ENCODE measurements at regions not wholly inside any gene's neighbourhood (a gene's known extent, or its start where the extent isn't known, plus 50 kb on each side); places are given as distances from the start of the nearest gene placed in this dataset.

DNA sequence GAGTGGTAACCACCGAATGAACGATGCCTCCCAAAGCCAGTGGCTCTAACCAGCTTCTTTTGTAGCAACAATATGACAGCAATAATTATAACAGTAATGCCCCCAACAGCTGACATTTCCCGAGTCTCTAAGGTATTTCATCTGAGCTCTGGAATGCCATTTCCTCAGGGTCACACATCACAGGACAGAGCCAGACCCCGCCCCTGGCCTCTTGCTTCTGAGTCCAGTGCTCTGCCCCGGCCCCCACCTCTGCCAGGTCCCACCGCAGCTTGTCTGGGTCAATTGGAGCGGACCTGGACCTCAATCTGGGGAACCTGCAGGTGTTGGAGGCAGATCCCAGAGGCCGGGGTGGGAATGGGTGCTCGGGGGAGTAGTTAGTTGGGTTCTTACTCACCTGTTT, 63.8 kb downstream of the IGLL1 start:
- Histone ChIP-seq H3K4me2 (no peak overlapping the region), H3K4me1 (replicated peaks; ENCODE audit: insufficient read depth) (no peaks in the 10 kb centered on the region), H4K20me1 (ENCODE audit: insufficient read depth) (no peaks in the 10 kb centered on the region), H3K36me3 (ENCODE audit: low read depth) (no peaks in the 10 kb centered on the region), H3K27me3 (ENCODE audit: insufficient read depth, low read depth) (peaks cover 51% of the 10 kb centered on the region), H3K4me3 (no peak overlapping the region), H2AFZ (no peak overlapping the region), H3K27ac (no peak overlapping the region), H3K79me2 (ENCODE audit: low read depth) (no peaks in the 10 kb centered on the region), H3F3A (ENCODE audit: insufficient read depth, low read depth) (no peaks in the 10 kb centered on the region), H3K9me2 (ENCODE audit: insufficient read depth) (no peaks in the 10 kb centered on the region), H3K9me3 (ENCODE audit: insufficient read depth, low read depth) (no peaks in the 10 kb centered on the region)
- BruUV-seq (replicated peaks): no TSS peak
- DNase-seq: no peak
- CTCF ChIA-PET: no interaction called here
- TF ChIP-seq, protein P1, sequence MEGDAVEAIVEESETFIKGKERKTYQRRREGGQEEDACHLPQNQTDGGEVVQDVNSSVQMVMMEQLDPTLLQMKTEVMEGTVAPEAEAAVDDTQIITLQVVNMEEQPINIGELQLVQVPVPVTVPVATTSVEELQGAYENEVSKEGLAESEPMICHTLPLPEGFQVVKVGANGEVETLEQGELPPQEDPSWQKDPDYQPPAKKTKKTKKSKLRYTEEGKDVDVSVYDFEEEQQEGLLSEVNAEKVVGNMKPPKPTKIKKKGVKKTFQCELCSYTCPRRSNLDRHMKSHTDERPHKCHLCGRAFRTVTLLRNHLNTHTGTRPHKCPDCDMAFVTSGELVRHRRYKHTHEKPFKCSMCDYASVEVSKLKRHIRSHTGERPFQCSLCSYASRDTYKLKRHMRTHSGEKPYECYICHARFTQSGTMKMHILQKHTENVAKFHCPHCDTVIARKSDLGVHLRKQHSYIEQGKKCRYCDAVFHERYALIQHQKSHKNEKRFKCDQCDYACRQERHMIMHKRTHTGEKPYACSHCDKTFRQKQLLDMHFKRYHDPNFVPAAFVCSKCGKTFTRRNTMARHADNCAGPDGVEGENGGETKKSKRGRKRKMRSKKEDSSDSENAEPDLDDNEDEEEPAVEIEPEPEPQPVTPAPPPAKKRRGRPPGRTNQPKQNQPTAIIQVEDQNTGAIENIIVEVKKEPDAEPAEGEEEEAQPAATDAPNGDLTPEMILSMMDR (conservative IDR thresholded peaks at IDR 0.05): no peak
- TF ChIP-seq EZH2 (IDR thresholded peaks at IDR 0.05; ENCODE audit: low read depth): no peak
- intact Hi-C loops (cut with micrococcal nuclease; ENCODE audit: unreplicated experiment): no loop called here
- POLR2A ChIA-PET (ENCODE audit: unreplicated experiment): no interaction called here

GRCh38 chr22:23514322-23515038, 65.6 kb downstream of the IGLL1 start:
- Histone ChIP-seq H3F3A (ENCODE audit: insufficient read depth, low read depth) (no peaks in the 10 kb centered on the region), H3K36me3 (ENCODE audit: low read depth) (no peaks in the 10 kb centered on the region), H2AFZ (no peak overlapping the region), H3K4me1 (replicated peaks; ENCODE audit: insufficient read depth) (no peaks in the 10 kb centered on the region), H3K27me3 (ENCODE audit: insufficient read depth, low read depth) (peaks cover 45% of the 10 kb centered on the region), H3K79me2 (ENCODE audit: low read depth) (no peaks in the 10 kb centered on the region), H3K4me3 (no peak overlapping the region), H3K9me3 (ENCODE audit: insufficient read depth, low read depth) (no peaks in the 10 kb centered on the region), H3K4me2 (no peak overlapping the region), H3K9me2 (ENCODE audit: insufficient read depth) (no peaks in the 10 kb centered on the region), H4K20me1 (ENCODE audit: insufficient read depth) (no peaks in the 10 kb centered on the region), H3K27ac (no peak overlapping the region)
- CTCF ChIA-PET: no interaction called here
- POLR2A ChIA-PET (ENCODE audit: unreplicated experiment): no interaction called here
- DNase-seq: no peak
- no peak for TF ChIP-seq EZH2 (IDR thresholded peaks at IDR 0.05; ENCODE audit: low read depth)
- TF ChIP-seq, protein P1 (conservative IDR thresholded peaks at IDR 0.05): no peak
- intact Hi-C loops (cut with micrococcal nuclease; ENCODE audit: unreplicated experiment): no loop called here
- BruUV-seq (replicated peaks): no TSS peak

DNA sequence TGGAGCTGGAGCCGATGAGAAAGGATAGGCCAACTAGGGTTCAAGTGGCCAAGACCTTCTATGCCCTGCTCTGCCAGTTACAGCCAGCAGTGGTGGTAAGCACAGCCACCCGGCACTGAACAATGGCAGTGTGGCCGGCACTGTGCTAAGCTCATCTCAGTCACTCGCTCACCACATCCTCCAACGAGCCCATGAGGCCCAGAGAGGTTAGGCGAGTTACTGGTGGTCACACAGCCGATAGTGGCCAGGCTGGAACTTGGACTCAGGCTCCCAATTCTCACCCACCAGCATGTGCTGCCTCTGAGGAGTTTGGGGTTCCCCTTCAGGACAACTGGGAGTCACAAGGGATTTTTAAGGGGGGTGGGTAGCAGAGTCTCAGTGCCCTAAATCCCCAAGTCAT, 66.4 kb downstream of the IGLL1 start:
- H3K4me3 ChIP-seq: no peak overlapping the region
- intact Hi-C loops (cut with micrococcal nuclease; ENCODE audit: unreplicated experiment): no loop called here
- no peak overlapping the region for H2AFZ ChIP-seq
- H3K9me3 ChIP-seq (ENCODE audit: insufficient read depth, low read depth): no peaks in the 10 kb centered on the region
- no peaks in the 10 kb centered on the region for H3F3A ChIP-seq (ENCODE audit: insufficient read depth, low read depth)
- no peaks in the 10 kb centered on the region for H3K79me2 ChIP-seq (ENCODE audit: low read depth)
- peaks cover 44% of the 10 kb centered on the region for H3K27me3 ChIP-seq (ENCODE audit: insufficient read depth, low read depth)
- H3K9me2 ChIP-seq (ENCODE audit: insufficient read depth): no peaks in the 10 kb centered on the region
- no peak overlapping the region for H3K4me2 ChIP-seq
- H3K4me1 ChIP-seq (replicated peaks; ENCODE audit: insufficient read depth): no peaks in the 10 kb centered on the region
- ChIA-PET CTCF (no interaction called here), POLR2A (ENCODE audit: unreplicated experiment) (no interaction called here)
- BruUV-seq (replicated peaks): no TSS peak
- DNase-seq: no peak
- no peaks in the 10 kb centered on the region for H4K20me1 ChIP-seq (ENCODE audit: insufficient read depth)
- TF ChIP-seq, protein P1 (conservative IDR thresholded peaks at IDR 0.05): no peak
- H3K27ac ChIP-seq: no peak overlapping the region
- no peaks in the 10 kb centered on the region for H3K36me3 ChIP-seq (ENCODE audit: low read depth)

All from PC-9 (cell line).